Activated CD4-positive, CD25-positive, alpha-beta regulatory T cell (primary cell): ENCODE measurements at regions not wholly inside any gene's neighbourhood (a gene's known extent, or its start where the extent isn't known, plus 50 kb on each side); places are given as distances from the start of the nearest gene placed in this dataset.

ENCODE experiments used
- DNase-seq, 4 experiments: peaks; one replicate each; lab custom pipeline; 2025; lab: John Stamatoyannopoulos, UW

GRCh38 chr2:221100467-221101089 is 471.5 kb downstream of the EPHA4 start:
- no peak for DNase-seq

- no peak for DNase-seq
These were observed 469.0 kb downstream of the EPHA4 start for GRCh38 chr2:221102896-221103688.

GRCh38 chr2:221103930-221104329 is 468.2 kb downstream of the EPHA4 start:
- DNase-seq, result no peak

GRCh38 chr2:221104361-221104811 is 467.7 kb downstream of the EPHA4 start:
- no peak for DNase-seq

GRCh38 chr2:221106241-221106640 is 465.9 kb downstream of the EPHA4 start:
- DNase-seq, result no peak

GRCh38 chr2:221107424-221107823 is 464.7 kb downstream of the EPHA4 start:
- DNase-seq, result no peak

- no peak for DNase-seq
These were observed 462.6 kb downstream of the EPHA4 start for GRCh38 chr2:221109552-221109951.

- no peak for DNase-seq
These were observed 460.4 kb downstream of the EPHA4 start for GRCh38 chr2:221111739-221112138.

GRCh38 chr2:221112744-221113143 is 459.4 kb downstream of the EPHA4 start:
- DNase-seq, result no peak

GRCh38 chr2:221115944-221116343 is 456.2 kb downstream of the EPHA4 start:
- no peak for DNase-seq

- DNase-seq, result no peak
These were observed 451.5 kb downstream of the EPHA4 start for GRCh38 chr2:221120643-221121042.

GRCh38 chr2:221123396-221123795 is 448.7 kb downstream of the EPHA4 start:
- DNase-seq, result no peak

- DNase-seq, result no peak
These were observed 447.4 kb downstream of the EPHA4 start for GRCh38 chr2:221124532-221125240.

- no peak for DNase-seq
These were observed 446.4 kb downstream of the EPHA4 start for GRCh38 chr2:221125691-221126090.

GRCh38 chr2:221129657-221130056 is 442.4 kb downstream of the EPHA4 start:
- no peak for DNase-seq

GRCh38 chr2:221130431-221130830 is 441.7 kb downstream of the EPHA4 start:
- no peak for DNase-seq

GRCh38 chr2:221133941-221134340 is 438.2 kb downstream of the EPHA4 start:
- no peak for DNase-seq

GRCh38 chr2:221134718-221135117 is 437.4 kb downstream of the EPHA4 start:
- DNase-seq, result no peak

- DNase-seq, result no peak
These were observed 436.4 kb downstream of the EPHA4 start for GRCh38 chr2:221135699-221136098.

- no peak for DNase-seq
These were observed 434.7 kb downstream of the EPHA4 start for GRCh38 chr2:221137385-221137784.

GRCh38 chr2:221142341-221142740 is 429.8 kb downstream of the EPHA4 start:
- no peak for DNase-seq

- no peak for DNase-seq
These were observed 428.9 kb downstream of the EPHA4 start for GRCh38 chr2:221143231-221143630.

- DNase-seq, result no peak
These were observed 427.2 kb downstream of the EPHA4 start for GRCh38 chr2:221144909-221145308.
